Mucosa of rectum (tissue), 2 donors: ENCODE measurements at regions not wholly inside any gene's neighbourhood (a gene's known extent, or its start where the extent isn't known, plus 50 kb on each side); places are given as distances from the start of the nearest gene placed in this dataset.

ENCODE experiments used
- H3K27ac ChIP-seq, 2 donors: one replicate each; pipeline ENCODE4 v1.7.0; 2013; ENCODE audit warnings: inconsistent platforms in 2 of 2, low read depth in 2 of 2, low read length in 2 of 2
- H3K27me3 ChIP-seq, 2 donors: one replicate each; pipeline ENCODE4 v1.7.0; 2013; ENCODE audit warnings: low read length in 2 of 2; ENCODE audit not compliant: control insufficient read depth in 2 of 2, insufficient read depth in 2 of 2
- H3K36me3 ChIP-seq, 2 donors: one replicate each; pipeline ENCODE4 v1.7.0; 2013; ENCODE audit warnings: low read length in 2 of 2; ENCODE audit not compliant: control insufficient read depth in 2 of 2, insufficient read depth in 2 of 2
- H3K4me1 ChIP-seq, 2 donors: one replicate each; pipeline ENCODE4 v1.7.0; 2013; ENCODE audit warnings: low read length in 2 of 2, mild to moderate bottlenecking in 1 of 2; ENCODE audit not compliant: control insufficient read depth in 2 of 2, insufficient read depth in 2 of 2
- H3K4me3 ChIP-seq, 2 donors: one replicate each; pipeline ENCODE4 v1.7.0; 2013; ENCODE audit warnings: low read length in 2 of 2
- H3K9ac ChIP-seq, 2 donors: one replicate each; pipeline ENCODE4 v1.7.0; 2013; ENCODE audit warnings: low read length in 2 of 2, low read depth in 1 of 2, mild to moderate bottlenecking in 1 of 2
- H3K9me3 ChIP-seq, 2 donors: one replicate each; pipeline ENCODE4 v1.7.0; 2013; ENCODE audit warnings: low read length in 2 of 2; ENCODE audit not compliant: control insufficient read depth in 2 of 2
- donor health status: healthy.
- donor health status: Normal muscosa, but diverticular disease.

- Histone ChIP-seq H3K27ac (no peak overlapping the region), H3K9me3 (no peaks in the 10 kb centered on the region), H3K36me3 (no peaks in the 10 kb centered on the region), H3K27me3 (no peaks in the 10 kb centered on the region), H3K9ac (no peak overlapping the region), H3K4me3 (no peak overlapping the region), H3K4me1 (no peaks in the 10 kb centered on the region)
Measured at GRCh38 chr10:33993917-33994316, 659.5 kb upstream of the NRP1 start.

DNA sequence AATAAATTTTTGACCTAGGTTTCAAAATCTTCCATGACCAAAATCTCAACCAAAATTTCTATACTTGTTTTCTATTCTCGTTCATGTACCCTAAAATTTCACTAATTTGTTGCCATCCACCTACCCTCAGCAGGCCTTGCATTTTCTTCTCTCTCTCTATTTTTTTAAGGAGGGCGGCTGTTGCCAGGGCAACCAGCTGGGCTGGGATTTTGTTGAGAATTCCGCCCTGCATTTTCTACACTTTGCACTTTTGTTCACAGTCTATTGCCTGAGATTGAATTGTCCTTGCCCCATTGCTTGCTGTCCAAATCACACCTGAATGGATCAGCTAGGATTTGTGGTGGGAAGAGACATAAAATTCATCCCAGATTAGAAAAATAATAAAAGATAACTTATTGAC, 657.5 kb upstream of the NRP1 start:
- H3K9ac ChIP-seq, result no peak overlapping the region
- no peak overlapping the region for H3K4me3 ChIP-seq
- no peaks in the 10 kb centered on the region for H3K36me3 ChIP-seq
- no peaks in the 10 kb centered on the region for H3K4me1 ChIP-seq
- H3K27me3 ChIP-seq, result no peaks in the 10 kb centered on the region
- H3K27ac ChIP-seq, result no peak overlapping the region
- H3K9me3 ChIP-seq, result no peaks in the 10 kb centered on the region

GRCh38 chr10:33986515-33986914, 652.0 kb upstream of the NRP1 start:
- no peak overlapping the region for H3K4me3 ChIP-seq
- no peaks in the 10 kb centered on the region for H3K36me3 ChIP-seq
- H3K27ac ChIP-seq, result no peak overlapping the region
- H3K27me3 ChIP-seq, result no peaks in the 10 kb centered on the region
- no peak overlapping the region for H3K9ac ChIP-seq
- no peaks in the 10 kb centered on the region for H3K9me3 ChIP-seq
- H3K4me1 ChIP-seq, result no peaks in the 10 kb centered on the region

DNA sequence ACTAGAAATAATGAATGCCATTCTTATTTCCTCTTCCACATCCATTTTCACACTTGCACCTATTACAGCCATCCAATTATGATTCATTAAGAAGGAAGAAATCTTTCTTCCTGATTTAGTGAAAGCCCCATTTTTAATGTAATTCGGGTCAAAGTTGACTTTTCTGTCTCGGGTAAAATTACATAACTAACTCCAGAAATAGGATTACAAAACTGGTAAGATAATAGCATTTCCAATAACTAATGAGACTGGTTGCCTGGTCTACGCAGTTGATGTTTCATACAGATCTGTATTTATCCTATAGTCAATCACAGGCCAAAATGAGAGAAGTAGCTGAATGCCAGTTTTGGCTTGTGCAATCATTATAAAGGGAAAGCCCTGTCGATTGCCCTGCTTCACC, 651.5 kb upstream of the NRP1 start:
- Histone ChIP-seq H3K27ac (no peak overlapping the region), H3K9ac (no peak overlapping the region), H3K36me3 (no peaks in the 10 kb centered on the region), H3K9me3 (no peaks in the 10 kb centered on the region), H3K4me1 (no peaks in the 10 kb centered on the region), H3K4me3 (no peak overlapping the region), H3K27me3 (no peaks in the 10 kb centered on the region)

DNA sequence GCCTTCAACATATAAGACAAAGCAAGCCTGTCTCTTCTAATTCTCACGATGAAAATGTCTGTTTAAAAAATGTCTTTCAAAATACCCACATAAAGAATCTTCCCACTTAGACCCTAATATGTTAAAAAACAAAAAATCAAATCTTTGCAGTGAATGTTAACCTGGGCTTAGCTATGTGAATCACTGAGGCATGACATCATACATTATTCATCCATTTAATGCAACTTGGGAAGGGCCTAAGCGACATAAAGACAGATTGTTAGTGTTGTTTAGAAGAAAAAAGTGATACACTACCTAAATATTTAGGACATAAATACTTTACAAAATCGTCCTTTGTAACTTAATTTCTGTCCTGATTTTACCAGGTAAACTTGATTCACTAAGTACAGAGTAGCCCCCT, 648.5 kb upstream of the NRP1 start:
- no peaks in the 10 kb centered on the region for H3K9me3 ChIP-seq
- H3K27ac ChIP-seq, result no peak overlapping the region
- no peak overlapping the region for H3K9ac ChIP-seq
- H3K36me3 ChIP-seq, result no peaks in the 10 kb centered on the region
- H3K27me3 ChIP-seq, result no peaks in the 10 kb centered on the region
- H3K4me3 ChIP-seq, result no peak overlapping the region
- no peaks in the 10 kb centered on the region for H3K4me1 ChIP-seq

- no peak overlapping the region for H3K9ac ChIP-seq
- H3K27me3 ChIP-seq, result no peaks in the 10 kb centered on the region
- no peak overlapping the region for H3K27ac ChIP-seq
- no peaks in the 10 kb centered on the region for H3K9me3 ChIP-seq
- no peaks in the 10 kb centered on the region for H3K36me3 ChIP-seq
- H3K4me1 ChIP-seq, result no peaks in the 10 kb centered on the region
- H3K4me3 ChIP-seq, result no peak overlapping the region
Measured at GRCh38 chr10:33981301-33981700, 646.8 kb upstream of the NRP1 start.

- no peak overlapping the region for H3K27ac ChIP-seq
- H3K36me3 ChIP-seq, result no peaks in the 10 kb centered on the region
- H3K27me3 ChIP-seq, result no peaks in the 10 kb centered on the region
- H3K4me1 ChIP-seq, result no peaks in the 10 kb centered on the region
- H3K9me3 ChIP-seq, result no peaks in the 10 kb centered on the region
- H3K4me3 ChIP-seq, result no peak overlapping the region
- H3K9ac ChIP-seq, result no peak overlapping the region
Measured at GRCh38 chr10:33979195-33979594, 644.7 kb upstream of the NRP1 start.

DNA sequence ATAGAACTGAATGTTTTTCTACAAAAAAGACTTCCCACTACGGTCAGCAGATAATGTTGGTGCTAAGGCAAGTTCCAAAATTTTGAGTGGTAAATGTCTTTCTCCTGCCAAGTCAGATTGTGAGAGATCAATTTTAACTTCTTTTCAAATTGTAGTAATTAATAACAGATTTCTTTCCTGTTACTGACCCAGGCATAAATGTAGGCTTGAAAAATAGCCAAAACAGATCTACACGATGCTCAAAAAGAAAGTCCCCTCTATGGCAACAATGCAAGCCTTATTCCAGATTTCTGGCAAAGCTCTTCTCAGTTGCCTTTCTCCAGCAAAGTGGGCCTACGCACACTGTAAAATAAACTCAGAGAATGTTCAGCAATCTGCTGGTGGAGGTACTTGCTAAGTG, 641.0 kb upstream of the NRP1 start:
- Histone ChIP-seq H3K9ac (no peak overlapping the region), H3K27me3 (no peaks in the 10 kb centered on the region), H3K36me3 (no peaks in the 10 kb centered on the region), H3K4me3 (no peak overlapping the region), H3K27ac (no peak overlapping the region), H3K4me1 (no peaks in the 10 kb centered on the region), H3K9me3 (no peaks in the 10 kb centered on the region)

- H3K36me3 ChIP-seq, result no peaks in the 10 kb centered on the region
- H3K4me1 ChIP-seq, result no peaks in the 10 kb centered on the region
- no peaks in the 10 kb centered on the region for H3K27me3 ChIP-seq
- H3K27ac ChIP-seq, result no peak overlapping the region
- H3K9me3 ChIP-seq, result no peaks in the 10 kb centered on the region
- H3K4me3 ChIP-seq, result no peak overlapping the region
- no peak overlapping the region for H3K9ac ChIP-seq
Measured at GRCh38 chr10:33974976-33975478, 640.6 kb upstream of the NRP1 start.

DNA sequence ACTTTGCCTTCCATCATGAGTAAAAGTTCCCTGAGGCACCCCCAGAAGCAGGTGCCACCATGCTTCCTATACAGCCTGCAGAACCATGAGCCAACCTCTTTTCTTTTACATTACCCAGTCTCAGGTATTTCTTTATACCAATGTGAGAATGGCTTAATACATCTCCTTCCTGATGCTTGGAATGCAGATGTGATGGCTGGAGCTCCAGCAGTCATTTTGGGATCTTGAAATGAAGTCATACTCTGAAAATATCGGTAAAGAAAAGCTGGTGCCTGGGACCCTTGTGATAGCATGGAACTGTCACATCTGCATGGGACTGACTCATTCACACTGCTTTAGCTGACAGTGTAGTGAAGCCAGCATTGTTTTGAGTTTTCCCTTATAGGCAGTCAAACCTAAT, 634.5 kb upstream of the NRP1 start:
- Histone ChIP-seq H3K4me3 (no peak overlapping the region), H3K4me1 (no peaks in the 10 kb centered on the region), H3K27ac (no peak overlapping the region), H3K36me3 (no peaks in the 10 kb centered on the region), H3K9ac (no peak overlapping the region), H3K9me3 (no peaks in the 10 kb centered on the region), H3K27me3 (no peaks in the 10 kb centered on the region)

- Histone ChIP-seq H3K9me3 (no peaks in the 10 kb centered on the region), H3K9ac (no peak overlapping the region), H3K27me3 (no peaks in the 10 kb centered on the region), H3K4me1 (no peaks in the 10 kb centered on the region), H3K27ac (no peak overlapping the region), H3K36me3 (no peaks in the 10 kb centered on the region), H3K4me3 (no peak overlapping the region)
Measured at GRCh38 chr10:33967606-33968120, 633.2 kb upstream of the NRP1 start.
